DOHH2 (cell line): ENCODE measurements at regions not wholly inside any gene's neighbourhood (a gene's known extent, or its start where the extent isn't known, plus 50 kb on each side); places are given as distances from the start of the nearest gene placed in this dataset.

Source experiments
- H3F3A ChIP-seq: fragments of 200-600 bp; sonication (generic), shearing (Covaris generic); 2 replicates; pipeline ENCODE4 v1.6.0; 2016; ENCODE audit warnings: antibody characterized with exemption, mild to moderate bottlenecking; ENCODE audit not compliant: control insufficient read depth, insufficient read depth
- H3K27ac ChIP-seq: fragments of 200-600 bp; sonication (generic); 2 replicates; pipeline ENCODE4 v1.5.1; 2014; ENCODE audit warnings: low read depth, mild to moderate bottlenecking, low read length, moderate library complexity
- H3K27me3 ChIP-seq: fragments of 200-600 bp; sonication (generic); 2 replicates; pipeline ENCODE4 v1.6.1; 2014; ENCODE audit warnings: mild to moderate bottlenecking, low read length, mixed read lengths; ENCODE audit not compliant: control insufficient read depth
- H3K36me3 ChIP-seq: fragments of 200-600 bp; sonication (generic); 2 replicates; pipeline ENCODE4 v1.6.1; 2014; ENCODE audit warnings: mild to moderate bottlenecking, low read length, moderate library complexity, mixed read lengths; ENCODE audit not compliant: control insufficient read depth
- H3K4me1 ChIP-seq: fragments of 200-600 bp; sonication (generic); 2 replicates; pipeline ENCODE4 v1.6.1; 2014; ENCODE audit warnings: mild to moderate bottlenecking, low read length, mixed read lengths; ENCODE audit not compliant: control insufficient read depth
- H3K4me2 ChIP-seq: fragments of 200-600 bp; sonication (generic); 2 replicates; pipeline ENCODE4 v1.6.0; 2014; ENCODE audit warnings: mild to moderate bottlenecking, low read length, moderate library complexity
- H3K4me3 ChIP-seq: fragments of 200-600 bp; sonication (generic); 2 replicates; pipeline ENCODE4 v1.5.1; 2014; ENCODE audit warnings: mild to moderate bottlenecking, low read length, mixed read lengths
- H3K79me2 ChIP-seq: fragments of 200-600 bp; sonication (generic); 2 replicates; pipeline ENCODE4 v1.6.1; 2014; ENCODE audit warnings: mild to moderate bottlenecking, low read length, mixed read lengths; ENCODE audit not compliant: control insufficient read depth
- H3K9me2 ChIP-seq: fragments of 200-600 bp; sonication (generic); replicated peaks from 2 replicates; pipeline ENCODE4 v1.6.1; 2014; ENCODE audit warnings: mild to moderate bottlenecking, low read length, mixed read lengths; ENCODE audit not compliant: control insufficient read depth
- H3K9me3 ChIP-seq: fragments of 200-600 bp; sonication (generic); 2 replicates; pipeline ENCODE4 v1.6.1; 2014; ENCODE audit warnings: antibody characterized with exemption, low read length, mixed read lengths; ENCODE audit not compliant: control insufficient read depth, insufficient read depth
- H4K20me1 ChIP-seq: fragments of 200-600 bp; sonication (generic); 2 replicates; pipeline ENCODE4 v1.6.0; 2014; ENCODE audit warnings: low read depth, mild to moderate bottlenecking, antibody characterized with exemption, low read length, moderate library complexity; ENCODE audit not compliant: control insufficient read depth, insufficient read depth
- EZH2phosphoT487 ChIP-seq: fragments of 200-600 bp; sonication (generic); IDR thresholded peaks from 2 replicates; pipeline ENCODE4 v1.6.1; 2017; ENCODE audit warnings: borderline replicate concordance, mild to moderate bottlenecking, antibody characterized with exemption, low read length, moderate library complexity, mixed read lengths
- TF ChIP-seq, protein P1 (sequence below): fragments of 200-600 bp; sonication (generic); IDR thresholded peaks from one replicate; pipeline ENCODE4 v1.5.1; 2014; ENCODE audit warnings: antibody characterized with exemption, mild to moderate bottlenecking, low read depth, low read length; ENCODE audit not compliant: poor library complexity, severe bottlenecking

- Histone ChIP-seq H3K36me3 (no peaks in the 10 kb centered on the region), H3K9me3 (no peaks in the 10 kb centered on the region; the same call in 1 of the 2 replicates), H3K27me3 (no peaks in the 10 kb centered on the region), H3K4me2 (no peak overlapping the region), H3K79me2 (no peaks in the 10 kb centered on the region), H3K4me3 (no peak overlapping the region), H3F3A (no peaks in the 10 kb centered on the region), H3K4me1 (no peaks in the 10 kb centered on the region), H3K27ac (no peak overlapping the region), H4K20me1 (no peaks in the 10 kb centered on the region), H3K9me2 (no peaks in the 10 kb centered on the region)
- TF ChIP-seq, protein P1, sequence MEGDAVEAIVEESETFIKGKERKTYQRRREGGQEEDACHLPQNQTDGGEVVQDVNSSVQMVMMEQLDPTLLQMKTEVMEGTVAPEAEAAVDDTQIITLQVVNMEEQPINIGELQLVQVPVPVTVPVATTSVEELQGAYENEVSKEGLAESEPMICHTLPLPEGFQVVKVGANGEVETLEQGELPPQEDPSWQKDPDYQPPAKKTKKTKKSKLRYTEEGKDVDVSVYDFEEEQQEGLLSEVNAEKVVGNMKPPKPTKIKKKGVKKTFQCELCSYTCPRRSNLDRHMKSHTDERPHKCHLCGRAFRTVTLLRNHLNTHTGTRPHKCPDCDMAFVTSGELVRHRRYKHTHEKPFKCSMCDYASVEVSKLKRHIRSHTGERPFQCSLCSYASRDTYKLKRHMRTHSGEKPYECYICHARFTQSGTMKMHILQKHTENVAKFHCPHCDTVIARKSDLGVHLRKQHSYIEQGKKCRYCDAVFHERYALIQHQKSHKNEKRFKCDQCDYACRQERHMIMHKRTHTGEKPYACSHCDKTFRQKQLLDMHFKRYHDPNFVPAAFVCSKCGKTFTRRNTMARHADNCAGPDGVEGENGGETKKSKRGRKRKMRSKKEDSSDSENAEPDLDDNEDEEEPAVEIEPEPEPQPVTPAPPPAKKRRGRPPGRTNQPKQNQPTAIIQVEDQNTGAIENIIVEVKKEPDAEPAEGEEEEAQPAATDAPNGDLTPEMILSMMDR = no peak
- TF ChIP-seq EZH2phosphoT487 = no peak
Measured at GRCh38 chr4:175436196-175436595, 375.9 kb downstream of the GPM6A start.

DNA sequence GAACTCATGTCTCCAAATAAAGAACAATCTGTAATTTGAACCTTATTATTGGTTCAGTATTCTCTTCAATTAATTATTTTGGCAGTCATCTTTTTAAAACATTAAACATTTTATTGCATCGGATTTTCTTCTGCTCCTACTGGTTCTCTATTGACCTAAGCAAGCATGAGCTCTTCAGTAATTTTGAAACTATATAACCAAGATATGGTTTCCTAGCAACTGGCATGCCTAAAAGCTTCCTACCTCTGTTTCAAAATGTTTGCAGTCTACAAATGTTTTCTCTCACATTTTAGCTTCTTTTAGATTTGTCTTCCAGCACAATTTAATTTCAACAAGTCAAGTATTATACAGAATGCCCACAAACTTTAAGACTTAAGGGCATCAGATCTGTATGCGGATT is 371.3 kb downstream of the GPM6A start:
- TF ChIP-seq EZH2phosphoT487 = no peak
- TF ChIP-seq, protein P1 = no peak
- Histone ChIP-seq H3K79me2 (no peaks in the 10 kb centered on the region), H3K4me2 (no peak overlapping the region), H3K27me3 (no peaks in the 10 kb centered on the region), H3K27ac (no peak overlapping the region), H3K9me2 (no peaks in the 10 kb centered on the region), H4K20me1 (no peaks in the 10 kb centered on the region), H3F3A (no peaks in the 10 kb centered on the region), H3K4me3 (no peak overlapping the region), H3K4me1 (no peaks in the 10 kb centered on the region), H3K9me3 (no peaks in the 10 kb centered on the region), H3K36me3 (no peaks in the 10 kb centered on the region)

- H3K36me3 ChIP-seq = no peaks in the 10 kb centered on the region
- H3K9me2 ChIP-seq = no peaks in the 10 kb centered on the region
- TF ChIP-seq EZH2phosphoT487 = no peak
- TF ChIP-seq, protein P1 = no peak
- H3K79me2 ChIP-seq = no peaks in the 10 kb centered on the region
- H4K20me1 ChIP-seq = no peaks in the 10 kb centered on the region
- no peaks in the 10 kb centered on the region for H3K9me3 ChIP-seq
- no peak overlapping the region for H3K4me2 ChIP-seq
- H3K27me3 ChIP-seq = no peaks in the 10 kb centered on the region
- no peak overlapping the region for H3K4me3 ChIP-seq
- H3F3A ChIP-seq = no peaks in the 10 kb centered on the region
- H3K4me1 ChIP-seq = no peaks in the 10 kb centered on the region
- no peak overlapping the region for H3K27ac ChIP-seq
Measured at GRCh38 chr4:175441256-175441655, 370.8 kb downstream of the GPM6A start.

- Histone ChIP-seq H3K27me3 (no peaks in the 10 kb centered on the region), H3F3A (no peaks in the 10 kb centered on the region), H3K27ac (no peak overlapping the region), H3K4me2 (no peak overlapping the region), H3K4me3 (no peak overlapping the region), H3K79me2 (no peaks in the 10 kb centered on the region), H3K9me2 (no peaks in the 10 kb centered on the region), H3K4me1 (no peaks in the 10 kb centered on the region), H4K20me1 (no peaks in the 10 kb centered on the region), H3K36me3 (no peaks in the 10 kb centered on the region), H3K9me3 (no peaks in the 10 kb centered on the region)
- no peak for TF ChIP-seq EZH2phosphoT487
- TF ChIP-seq, protein P1 = no peak
Measured at GRCh38 chr4:175443547-175443946, 368.5 kb downstream of the GPM6A start.
